HG02884 (cell line): ENCODE measurements at regions not wholly inside any gene's neighbourhood (a gene's known extent, or its start where the extent isn't known, plus 50 kb on each side); places are given as distances from the start of the nearest gene placed in this dataset.
"Not testable (repeated sequence)": the region's sequence is repeated elsewhere in the genome, so short reads cannot be mapped to it uniquely, and the experiment has no call there.

Experiments used
- ATAC-seq: cut with Tn5 transposase; IDR thresholded peaks from one replicate; pipeline ENCODE4 v1.9.1; 2021; ENCODE audit warnings: mild to moderate bottlenecking, moderate library complexity; ENCODE audit not compliant: unreplicated experiment

- no peak for ATAC-seq
Measured at GRCh38 chr4:34271479-34272355, 1972.6 kb downstream of the ARAP2 start.

GRCh38 chr4:34279011-34279410, 1965.3 kb downstream of the ARAP2 start:
- no peak for ATAC-seq

GRCh38 chr4:34280131-34280530, 1964.2 kb downstream of the ARAP2 start:
- ATAC-seq = no peak

GRCh38 chr4:34281826-34282225, 1962.5 kb downstream of the ARAP2 start:
- no peak for ATAC-seq

- ATAC-seq = no peak
Measured at GRCh38 chr4:34289489-34289888, 1954.8 kb downstream of the ARAP2 start.

GRCh38 chr4:34289962-34290361, 1954.4 kb downstream of the ARAP2 start:
- ATAC-seq = no peak

GRCh38 chr4:34293459-34293858, 1950.9 kb downstream of the ARAP2 start:
- ATAC-seq = no peak

- ATAC-seq = no peak
Measured at GRCh38 chr4:34309383-34309906, 1934.9 kb downstream of the ARAP2 start.

GRCh38 chr4:34318773-34319172, 1925.5 kb downstream of the ARAP2 start:
- no peak for ATAC-seq

- ATAC-seq = no peak
Measured at GRCh38 chr4:34323549-34324320, 1920.6 kb downstream of the ARAP2 start.

- ATAC-seq = no peak
Measured at GRCh38 chr4:34328939-34329338, 1915.4 kb downstream of the ARAP2 start.

- ATAC-seq = not testable (repeated sequence)
Measured at GRCh38 chr4:34335156-34335555, 1909.2 kb downstream of the ARAP2 start.

GRCh38 chr4:34335556-34335955, 1908.8 kb downstream of the ARAP2 start:
- ATAC-seq = not testable (repeated sequence)

GRCh38 chr4:34362654-34363053, 1881.7 kb downstream of the ARAP2 start:
- no peak for ATAC-seq

- ATAC-seq = no peak
Measured at GRCh38 chr4:34363842-34364241, 1880.5 kb downstream of the ARAP2 start.

- ATAC-seq = no peak
Measured at GRCh38 chr4:34365946-34366345, 1878.4 kb downstream of the ARAP2 start.

GRCh38 chr4:34371676-34372075, 1872.6 kb downstream of the ARAP2 start:
- ATAC-seq = no peak

- ATAC-seq = no peak
Measured at GRCh38 chr4:34372815-34373214, 1871.5 kb downstream of the ARAP2 start.

- no peak for ATAC-seq
Measured at GRCh38 chr4:34373456-34373855, 1870.9 kb downstream of the ARAP2 start.

- ATAC-seq = no peak
Measured at GRCh38 chr4:34412233-34412632, 1832.1 kb downstream of the ARAP2 start.

- ATAC-seq = no peak
Measured at GRCh38 chr4:34412911-34413310, 1831.4 kb downstream of the ARAP2 start.

- ATAC-seq = no peak
Measured at GRCh38 chr4:34417160-34417559, 1827.2 kb downstream of the ARAP2 start.
